BE2C (cell line): ENCODE measurements at regions not wholly inside any gene's neighbourhood (a gene's known extent, or its start where the extent isn't known, plus 50 kb on each side); places are given as distances from the start of the nearest gene placed in this dataset.
A peak's percentile ranks its signal among the peaks of the same experiment; 100 is the strongest.
"Not testable (repeated sequence)": the region's sequence is repeated elsewhere in the genome, so short reads cannot be mapped to it uniquely, and the experiment has no call there.

Experiments used
- DNase-seq: peaks from one replicate; pipeline ENCODE4 v3.0.0-alpha.2; 2020
- H3K27me3 ChIP-seq: fragments of 250-450 bp; sonication (Bioruptor Pico); 2 replicates; pipeline ENCODE4 v1.5.1; 2020; ENCODE audit warnings: mild to moderate bottlenecking
- H3K36me3 ChIP-seq: fragments of 250-450 bp; sonication (Bioruptor Pico); 2 replicates; pipeline ENCODE4 v1.5.1; 2020; ENCODE audit warnings: mild to moderate bottlenecking
- H3K4me1 ChIP-seq: fragments of 250-450 bp; sonication (Bioruptor Pico); 2 replicates; pipeline ENCODE4 v1.5.1; 2020
- H3K4me3 ChIP-seq: 2 replicates; pipeline ENCODE4 v1.5.1; 2011; ENCODE audit warnings: low read depth, low read length
- H3K9me3 ChIP-seq: fragments of 250-450 bp; sonication (Bioruptor Pico); 2 replicates; pipeline ENCODE4 v1.5.1; 2020
- CTCF ChIP-seq: IDR thresholded peaks from 2 replicates; pipeline ENCODE4 v1.5.1; 2012; ENCODE audit warnings: mild to moderate bottlenecking, low read depth, low read length

GRCh38 chr5:86460519-86460918, 157.2 kb upstream of the COX7C start:
- Histone ChIP-seq H3K4me3 (no peak overlapping the region), H3K27me3 (no peaks in the 10 kb centered on the region), H3K4me1 (no peaks in the 10 kb centered on the region), H3K36me3 (no peaks in the 10 kb centered on the region), H3K9me3 (no peaks in the 10 kb centered on the region; the same call in 1 of the 2 replicates)
- no peak for DNase-seq
- TF ChIP-seq CTCF = no peak

- no peak overlapping the region for H3K4me3 ChIP-seq
- DNase-seq = no peak
These were observed 156.4 kb upstream of the COX7C start for GRCh38 chr5:86461169-86461956.

GRCh38 chr5:86463339-86463738, 154.4 kb upstream of the COX7C start:
- H3K4me1 ChIP-seq = no peaks in the 10 kb centered on the region
- H3K9me3 ChIP-seq = no peaks in the 10 kb centered on the region; the same call in 1 of the 2 replicates
- H3K4me3 ChIP-seq = no peak overlapping the region
- DNase-seq = no peak
- no peaks in the 10 kb centered on the region for H3K36me3 ChIP-seq
- H3K27me3 ChIP-seq = no peaks in the 10 kb centered on the region
- peak; percentile 22; the same call in 1 of the 2 replicates for TF ChIP-seq CTCF

More at GRCh38 chr5:86461169-86461956, 156.4 kb upstream of the COX7C start:
- TF ChIP-seq CTCF = no peak
- Histone ChIP-seq H3K4me1 (no peaks in the 10 kb centered on the region), H3K36me3 (no peaks in the 10 kb centered on the region), H3K9me3 (no peaks in the 10 kb centered on the region; the same call in 1 of the 2 replicates), H3K27me3 (no peaks in the 10 kb centered on the region)

- TF ChIP-seq CTCF = no peak
- no peaks in the 10 kb centered on the region; the same call in 1 of the 2 replicates for H3K9me3 ChIP-seq
- no peaks in the 10 kb centered on the region for H3K27me3 ChIP-seq
- DNase-seq = no peak
- H3K4me1 ChIP-seq = no peaks in the 10 kb centered on the region
- no peak overlapping the region for H3K4me3 ChIP-seq
- no peaks in the 10 kb centered on the region for H3K36me3 ChIP-seq
These were observed 152.5 kb upstream of the COX7C start for GRCh38 chr5:86465052-86465838.

- not testable (repeated sequence) for H3K27me3 ChIP-seq, H3K4me1 ChIP-seq, DNase-seq, H3K9me3 ChIP-seq, H3K4me3 ChIP-seq, H3K36me3 ChIP-seq
These were observed 151.0 kb upstream of the COX7C start for GRCh38 chr5:86466721-86467120.

GRCh38 chr5:86482008-86482407, 135.7 kb upstream of the COX7C start:
- H3K36me3 ChIP-seq = no peaks in the 10 kb centered on the region
- no peak for TF ChIP-seq CTCF
- no peaks in the 10 kb centered on the region for H3K9me3 ChIP-seq
- no peaks in the 10 kb centered on the region for H3K27me3 ChIP-seq
- DNase-seq = no peak
- no peak overlapping the region for H3K4me3 ChIP-seq
- H3K4me1 ChIP-seq = no peaks in the 10 kb centered on the region
